NCI-H1694 treated with DMSO at 0.1 percent for 48 hours (cell line): ENCODE measurements at regions not wholly inside any gene's neighbourhood (a gene's known extent, or its start where the extent isn't known, plus 50 kb on each side); places are given as distances from the start of the nearest gene placed in this dataset.

Experiments
- DNase-seq: peaks from one replicate; lab custom pipeline; 2025; lab: John Stamatoyannopoulos, UW

DNA sequence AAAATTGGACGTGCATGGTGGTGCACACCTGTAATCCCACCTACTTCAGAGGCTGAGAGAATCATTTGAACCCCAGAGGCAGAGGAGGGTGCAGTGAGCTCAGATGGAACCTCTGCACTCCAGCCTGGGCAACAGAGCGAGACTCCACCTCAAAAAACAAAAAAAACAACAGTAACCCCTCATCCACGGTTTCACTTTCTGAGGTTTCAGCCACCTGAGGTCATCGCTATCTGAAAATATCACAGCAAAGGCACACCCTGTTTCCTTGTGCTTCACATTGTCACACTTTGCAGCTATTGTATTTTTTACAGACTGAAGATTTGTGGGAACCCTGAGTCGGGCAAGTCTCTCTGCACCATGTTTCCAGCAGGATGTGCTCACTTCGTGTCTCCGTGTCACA lies 54.1 kb upstream of the FOXQ1 start:
- no peak for DNase-seq

- DNase-seq: no peak
Measured at GRCh38 chr6:1256435-1257008, 55.4 kb upstream of the FOXQ1 start.

DNA sequence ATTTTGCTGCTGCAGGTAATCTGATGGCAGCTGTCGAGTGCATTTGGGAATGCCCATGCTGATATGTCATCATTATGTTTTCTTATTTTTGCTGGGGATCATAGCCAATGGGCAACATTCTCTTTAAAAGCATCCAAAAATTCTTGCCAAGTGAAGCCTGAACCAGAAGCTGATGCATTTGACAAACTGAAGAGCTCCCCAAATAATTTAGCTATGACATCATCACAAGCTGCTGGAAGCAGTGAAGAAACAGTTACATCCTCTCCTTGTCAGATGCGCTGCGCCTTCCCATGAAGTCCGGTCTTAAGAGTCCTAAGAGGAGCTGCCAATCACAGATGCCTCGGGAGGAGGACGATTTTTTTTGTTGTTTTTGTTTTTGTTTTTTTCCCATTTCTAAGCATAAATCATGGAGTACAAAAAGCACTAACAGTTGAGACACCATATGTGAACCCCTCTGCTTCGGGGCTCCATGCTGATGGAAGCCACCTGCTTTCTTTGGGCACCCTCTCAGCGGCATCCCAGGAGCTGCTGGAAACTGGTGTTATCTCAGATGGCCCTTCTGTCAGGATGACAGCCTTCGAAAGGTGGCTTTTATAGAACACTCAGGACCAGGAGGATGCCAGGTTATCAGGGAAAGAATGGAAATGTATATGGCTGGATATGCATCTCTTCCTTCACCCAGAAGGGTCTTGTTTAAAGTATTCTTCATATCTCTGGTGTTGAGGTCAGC lies 56.1 kb upstream of the FOXQ1 start:
- no peak for DNase-seq

DNA sequence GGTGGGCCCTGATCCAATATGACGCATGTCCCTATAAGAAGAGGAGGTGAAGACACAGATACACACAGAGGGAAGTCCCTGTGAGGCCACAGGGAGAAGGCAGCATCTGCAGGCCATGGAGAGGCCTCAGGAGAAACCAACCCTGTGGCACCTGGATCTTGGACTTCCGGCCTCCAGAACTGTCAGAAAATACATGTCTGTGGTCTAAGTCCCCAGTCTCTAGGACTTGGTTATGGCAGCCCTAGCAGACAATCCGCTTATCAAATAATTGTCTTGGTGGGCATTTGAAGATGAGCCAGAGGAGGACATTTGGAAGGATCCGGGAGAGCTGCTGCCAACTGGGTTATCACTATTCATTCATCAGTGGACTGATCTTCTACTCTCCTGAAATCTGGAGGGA lies 57.6 kb upstream of the FOXQ1 start:
- DNase-seq: no peak

DNA sequence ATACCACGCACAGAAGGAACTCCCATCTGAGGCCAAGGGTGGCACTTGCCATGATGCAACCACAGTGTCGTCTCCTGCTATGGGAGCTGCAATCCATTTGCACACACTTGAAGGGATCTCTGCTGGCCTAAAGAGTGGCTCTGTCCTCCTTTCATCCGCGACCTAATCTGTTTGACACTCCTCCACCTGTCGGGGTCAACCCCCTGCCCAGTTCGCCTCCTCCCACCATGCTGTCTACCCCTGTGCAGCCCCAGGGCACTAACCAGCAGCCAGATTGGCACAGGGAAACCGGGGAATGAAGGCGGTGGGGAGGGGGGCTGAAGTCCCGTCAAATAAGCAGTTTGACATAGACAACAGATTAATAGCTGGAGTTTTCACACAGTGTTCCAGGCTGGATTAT lies 58.1 kb upstream of the FOXQ1 start:
- DNase-seq: no peak

GRCh38 chr6:1251198-1252155 lies 60.4 kb upstream of the FOXQ1 start:
- no peak for DNase-seq

DNA sequence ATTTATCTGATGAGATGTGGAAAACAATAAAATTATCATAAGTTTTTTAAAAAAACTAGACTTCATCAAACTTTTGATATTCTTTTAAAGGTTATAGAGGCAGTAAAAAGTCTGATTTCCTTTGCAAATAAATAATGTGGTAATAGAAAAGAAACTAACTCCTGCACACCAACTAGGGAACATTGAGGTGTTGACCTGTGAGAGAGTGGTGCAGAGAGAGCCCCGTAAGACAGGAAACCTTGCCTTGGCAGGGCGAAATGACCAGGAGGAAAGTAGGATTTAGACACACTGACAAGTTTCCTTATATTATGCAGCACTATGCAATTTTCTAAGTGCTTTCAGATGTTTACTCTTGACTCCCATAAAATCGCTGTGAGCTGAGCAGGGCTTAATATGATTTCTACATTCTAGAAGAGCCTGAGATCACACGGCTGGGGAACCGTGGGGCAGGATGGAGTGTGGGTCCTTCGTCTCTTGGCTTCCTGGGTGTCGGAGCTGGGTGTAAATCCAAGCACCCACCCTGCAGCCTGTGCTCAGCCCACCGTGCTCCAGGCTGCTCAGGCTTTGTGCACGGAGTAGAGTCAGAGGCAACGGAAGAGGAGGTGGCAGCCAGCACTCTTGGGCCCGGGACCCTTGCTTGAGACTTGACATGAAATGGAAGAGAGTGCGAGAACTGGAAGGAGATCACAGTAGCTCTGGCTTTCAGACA lies 61.3 kb upstream of the FOXQ1 start:
- no peak for DNase-seq

DNA sequence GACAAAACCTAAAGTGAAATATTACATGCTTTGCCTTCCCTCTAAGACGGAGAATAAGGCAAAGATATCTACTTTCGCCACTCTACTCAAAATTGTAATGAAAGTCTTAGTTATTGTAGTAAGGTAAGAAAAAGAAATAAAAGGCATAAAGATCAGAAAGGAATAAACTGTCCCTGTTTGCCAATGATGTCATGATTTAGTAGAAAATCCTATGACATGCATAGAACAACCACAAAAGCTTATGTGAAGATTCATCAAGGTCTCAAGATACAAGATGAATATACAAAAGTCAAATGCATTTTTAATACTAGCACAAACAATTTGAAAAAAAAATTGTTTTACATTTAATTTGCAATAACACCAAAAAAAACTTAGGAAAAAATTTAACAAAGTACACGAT lies 64.0 kb upstream of the FOXQ1 start:
- no peak for DNase-seq

DNA sequence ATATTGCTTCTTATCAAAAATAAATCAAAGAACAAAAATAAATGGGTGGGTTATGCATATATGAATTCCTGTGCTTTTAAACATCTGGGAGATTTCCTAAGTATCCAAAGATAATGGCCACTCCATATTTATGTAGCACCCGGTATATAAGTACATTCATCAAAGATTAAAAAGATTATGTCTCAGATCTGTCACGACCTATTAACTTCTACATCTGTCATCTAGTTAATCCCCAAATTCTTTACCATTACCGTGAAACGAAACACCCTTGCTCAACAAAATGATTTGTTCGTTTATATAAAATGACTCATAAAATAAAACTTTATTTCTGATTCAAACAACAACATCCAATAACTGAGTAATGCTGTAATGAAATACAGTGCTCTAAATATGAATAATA lies 64.8 kb upstream of the FOXQ1 start:
- DNase-seq: no peak

DNA sequence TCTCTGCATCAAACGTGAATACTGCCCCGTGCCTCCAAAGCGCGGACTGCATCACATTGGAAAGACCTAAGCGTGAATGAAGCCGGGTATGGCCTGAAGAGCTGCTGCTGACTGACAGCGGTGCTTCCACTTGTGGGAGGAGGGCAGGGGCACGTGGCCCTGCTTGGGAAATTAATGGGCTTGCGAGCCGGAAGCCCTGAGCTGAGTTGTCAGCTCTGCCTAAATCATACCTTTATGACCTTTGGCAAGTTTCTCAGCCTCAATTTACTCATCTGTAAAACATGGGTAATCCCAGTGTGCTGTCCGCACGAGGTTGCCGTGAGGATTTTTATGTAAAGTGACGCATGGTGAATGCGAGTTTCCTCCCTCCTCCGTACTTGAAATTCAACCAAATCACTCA lies 67.0 kb upstream of the FOXQ1 start:
- no peak for DNase-seq

GRCh38 chr6:1244278-1244677 lies 67.6 kb upstream of the FOXQ1 start:
- no peak for DNase-seq

DNA sequence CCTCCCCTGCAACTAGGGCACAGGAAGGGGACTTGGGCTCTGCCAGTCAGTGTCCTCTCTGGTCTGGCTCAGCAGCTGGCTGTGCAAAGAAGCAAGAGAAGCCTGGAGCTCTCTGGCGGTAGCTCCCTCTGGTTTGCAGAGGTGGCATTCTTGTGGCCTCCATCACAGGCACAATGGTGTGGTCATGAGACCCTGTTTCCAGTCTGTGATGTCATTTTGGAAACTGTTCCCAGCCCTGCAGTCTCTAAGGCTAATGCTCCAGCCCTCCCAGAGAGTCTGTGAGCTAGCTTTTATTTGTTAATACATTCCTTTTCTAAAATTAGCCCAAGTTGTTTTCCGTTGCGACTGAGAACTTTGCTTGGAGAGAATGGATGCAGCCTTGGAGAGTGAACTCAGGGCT lies 69.5 kb upstream of the FOXQ1 start:
- DNase-seq: no peak

DNA sequence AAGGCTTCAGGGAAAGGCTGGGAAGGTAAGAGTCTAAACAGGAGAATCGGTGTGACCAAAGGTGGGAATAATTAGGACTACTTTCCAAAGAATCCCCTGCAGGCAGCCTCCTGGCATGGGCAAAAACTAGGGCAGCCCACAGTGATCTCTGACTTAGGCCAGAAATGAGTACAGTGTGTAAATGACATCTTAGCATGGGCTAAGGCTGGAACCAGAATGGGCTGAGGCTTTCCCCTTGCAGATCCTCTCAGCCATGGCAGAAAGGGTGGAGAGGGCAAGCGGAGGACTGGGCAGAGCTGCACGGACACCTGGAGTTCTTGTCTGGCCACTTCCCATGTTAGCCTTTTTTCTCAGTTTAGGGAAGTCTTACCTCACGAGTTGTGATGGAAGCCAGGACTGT lies 69.9 kb upstream of the FOXQ1 start:
- no peak for DNase-seq

- no peak for DNase-seq
Measured at GRCh38 chr6:1240766-1241318, 71.1 kb upstream of the FOXQ1 start.

DNA sequence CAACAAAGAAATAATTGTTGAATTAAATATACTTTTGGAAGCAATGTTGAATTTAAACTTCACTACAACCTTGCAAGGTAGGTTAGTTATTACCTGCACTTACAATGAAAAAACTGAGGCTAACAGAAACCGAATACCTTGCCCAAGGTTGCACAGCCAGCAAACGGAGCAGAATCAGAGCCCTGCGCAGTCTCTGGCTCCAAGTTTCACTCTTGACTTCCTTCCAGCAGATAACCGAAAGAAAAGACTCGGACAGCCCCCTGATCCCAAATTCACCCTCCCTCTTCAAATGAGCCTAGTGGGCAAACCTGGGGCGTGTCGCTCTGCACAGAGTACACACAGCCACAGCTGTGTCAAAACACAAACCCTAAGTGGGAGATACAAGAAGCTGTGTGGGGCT lies 72.1 kb upstream of the FOXQ1 start:
- DNase-seq: no peak

DNA sequence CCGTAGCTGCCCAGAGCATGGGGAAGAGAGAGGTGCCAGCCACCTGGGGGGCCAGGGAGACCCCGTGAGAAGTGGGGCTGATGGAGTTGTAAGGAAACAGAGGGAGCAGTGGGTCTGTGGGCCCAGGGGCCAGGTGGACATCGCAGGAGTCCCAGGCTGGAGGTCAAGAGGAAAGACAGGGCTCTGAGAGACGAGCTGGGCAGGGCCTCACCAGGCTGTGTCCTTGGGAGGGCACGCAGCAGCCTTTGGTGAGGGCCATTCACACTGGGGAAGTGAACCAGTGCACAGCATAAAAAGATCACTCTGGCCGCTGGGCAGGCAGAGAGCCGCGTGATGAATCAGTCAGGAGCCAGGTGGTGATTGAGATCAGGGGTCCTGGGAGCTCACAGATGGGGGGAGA lies 73.9 kb upstream of the FOXQ1 start:
- no peak for DNase-seq

DNA sequence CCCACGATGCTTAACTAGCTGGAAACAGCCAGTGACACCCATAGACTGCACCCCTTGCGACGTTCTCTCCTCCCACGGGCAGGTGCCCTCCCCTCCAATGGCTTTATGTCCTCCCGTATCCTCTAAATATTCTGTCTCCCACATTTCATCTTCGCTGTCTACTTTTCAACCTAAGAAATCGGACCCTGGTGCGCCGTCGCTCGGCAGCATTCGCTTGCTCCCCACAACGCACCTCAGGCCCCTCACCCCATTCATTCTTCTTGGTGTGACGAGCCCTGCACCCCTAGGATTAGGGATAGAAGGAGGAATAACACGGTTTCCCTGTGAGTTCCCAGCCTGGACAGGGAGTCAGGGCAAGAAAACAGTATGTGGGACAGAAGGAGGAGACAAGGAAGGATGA lies 74.3 kb upstream of the FOXQ1 start:
- no peak for DNase-seq

DNA sequence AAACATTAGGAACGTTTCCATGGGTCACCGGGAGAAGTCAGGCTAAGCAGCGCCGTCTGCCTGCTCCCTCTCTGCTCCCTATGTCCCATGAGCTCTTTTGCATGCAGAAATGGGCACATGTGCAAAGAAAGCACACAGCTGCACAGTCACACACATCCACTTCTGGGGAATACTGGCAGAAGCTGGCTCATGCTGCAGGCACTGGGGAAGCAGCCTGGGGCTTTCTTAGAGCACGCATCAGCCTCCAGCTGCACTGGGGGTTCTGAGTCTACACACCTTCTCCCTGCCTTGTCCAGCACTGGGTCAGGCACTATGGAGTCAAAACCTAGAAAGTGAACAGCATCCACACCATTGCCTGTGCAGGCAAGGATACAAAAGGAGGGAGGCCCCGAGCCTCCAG lies 76.1 kb upstream of the FOXQ1 start:
- no peak for DNase-seq

- no peak for DNase-seq
Measured at GRCh38 chr6:1233924-1234323, 78.0 kb upstream of the FOXQ1 start.

- no peak for DNase-seq
Measured at GRCh38 chr6:1232578-1232977, 79.3 kb upstream of the FOXQ1 start.

DNA sequence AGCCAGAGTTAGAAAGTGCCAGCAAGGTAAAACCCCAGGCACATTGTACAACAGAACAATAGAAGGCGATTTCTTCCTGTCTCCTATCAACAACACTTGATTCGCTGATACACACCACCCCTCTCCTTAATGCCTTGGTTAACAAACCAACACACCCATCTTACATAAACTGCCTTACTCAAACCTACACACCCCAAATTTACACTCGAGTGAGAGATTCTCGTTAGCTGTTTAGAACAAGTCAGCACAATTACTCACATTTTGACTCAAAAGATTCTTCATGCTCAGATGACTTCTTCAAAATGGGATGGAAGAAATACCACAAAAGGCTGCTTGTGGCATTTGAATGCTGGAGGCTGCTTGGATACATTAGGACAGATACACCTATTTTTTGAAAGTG lies 80.0 kb upstream of the FOXQ1 start:
- no peak for DNase-seq
